Epidermal melanocyte (primary cell): ENCODE measurements at regions not wholly inside any gene's neighbourhood (a gene's known extent, or its start where the extent isn't known, plus 50 kb on each side); places are given as distances from the start of the nearest gene placed in this dataset.

ENCODE experiments used
- DNase-seq: peaks from one replicate; pipeline ENCODE4 v3.0.0; 2011; ENCODE audit warnings: low spot score; ENCODE audit not compliant: insufficient read length

GRCh38 chr1:221100611-221101010 is 221.4 kb downstream of the HLX start:
- DNase-seq, result no peak

- no peak for DNase-seq
Measured at GRCh38 chr1:221101807-221102605, 222.8 kb downstream of the HLX start.

GRCh38 chr1:221104596-221104995 is 225.4 kb downstream of the HLX start:
- no peak for DNase-seq

GRCh38 chr1:221105578-221105977 is 226.3 kb downstream of the HLX start:
- DNase-seq, result no peak

- no peak for DNase-seq
Measured at GRCh38 chr1:221106616-221107015, 227.4 kb downstream of the HLX start.

GRCh38 chr1:221109930-221110329 is 230.7 kb downstream of the HLX start:
- DNase-seq, result no peak

- DNase-seq, result no peak
Measured at GRCh38 chr1:221117133-221117532, 237.9 kb downstream of the HLX start.

- peak; percentile 33 for DNase-seq
Measured at GRCh38 chr1:221117548-221117951, 238.3 kb downstream of the HLX start.

GRCh38 chr1:221118176-221118937 is 239.1 kb downstream of the HLX start:
- DNase-seq, result no peak

GRCh38 chr1:221118938-221119320 is 239.7 kb downstream of the HLX start:
- DNase-seq, result no peak

GRCh38 chr1:221122501-221122900 is 243.3 kb downstream of the HLX start:
- no peak for DNase-seq

- DNase-seq, result no peak
Measured at GRCh38 chr1:221125976-221126375, 246.7 kb downstream of the HLX start.

GRCh38 chr1:221137666-221138065 is 258.4 kb downstream of the HLX start:
- DNase-seq, result no peak

- no peak for DNase-seq
Measured at GRCh38 chr1:221138516-221138915, 259.3 kb downstream of the HLX start.

- no peak for DNase-seq
Measured at GRCh38 chr1:221139991-221140390, 260.7 kb downstream of the HLX start.

- DNase-seq, result no peak
Measured at GRCh38 chr1:221141096-221141495, 261.9 kb downstream of the HLX start.

- DNase-seq, result no peak
Measured at GRCh38 chr1:221141606-221142285, 262.5 kb downstream of the HLX start.

GRCh38 chr1:221148660-221149059 is 269.4 kb downstream of the HLX start:
- no peak for DNase-seq

GRCh38 chr1:221149111-221149510 is 269.9 kb downstream of the HLX start:
- DNase-seq, result no peak

- DNase-seq, result no peak
Measured at GRCh38 chr1:221149555-221150075, 270.4 kb downstream of the HLX start.

GRCh38 chr1:221150996-221151395 is 271.8 kb downstream of the HLX start:
- no peak for DNase-seq

- DNase-seq, result no peak
Measured at GRCh38 chr1:221154932-221155331, 275.7 kb downstream of the HLX start.
